ENCODE measurements at regions not wholly inside any gene's neighbourhood (a gene's known extent, or its start where the extent isn't known, plus 50 kb on each side); places are given as distances from the start of the nearest gene placed in this dataset.

DNA sequence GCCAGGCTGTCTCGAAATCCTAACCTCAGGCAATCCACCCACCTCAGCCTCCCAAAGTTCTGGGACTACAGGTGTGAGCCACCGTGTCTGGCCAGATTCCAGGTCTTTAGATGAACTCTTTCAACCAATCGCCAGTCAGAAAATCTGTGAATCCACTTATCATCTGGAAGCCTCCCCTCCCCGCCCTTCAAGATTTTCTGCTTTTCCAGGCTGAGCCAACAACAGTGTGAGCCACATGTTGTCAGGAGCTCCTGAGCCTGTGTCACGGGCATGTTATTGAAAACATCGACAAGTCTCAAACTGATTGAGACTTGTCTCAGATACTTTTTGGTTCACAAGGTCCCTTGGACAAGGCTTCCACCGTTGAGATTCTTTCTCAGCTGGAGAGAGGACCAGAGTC, 52.0 kb upstream of the TRPM1 start:
- TF ChIP-seq CTCF (IDR thresholded peaks at IDR 0.05), result no peak
- TF ChIP-seq RAD21 (conservative IDR thresholded peaks at IDR 0.05 in 1 of 2, IDR thresholded peaks at IDR 0.05 in 1 of 2), result no peak
- TF ChIP-seq CBX8 (IDR thresholded peaks at IDR 0.05), result no peak
- TF ChIP-seq CEBPB (IDR thresholded peaks at IDR 0.05), result no peak
- no peak for TF ChIP-seq POLR2AphosphoS2 (conservative IDR thresholded peaks at IDR 0.05; ENCODE audit: low read length)
- TF ChIP-seq JUNB (IDR thresholded peaks at IDR 0.05), result no peak
- no peak for TF ChIP-seq ZFP36 (IDR thresholded peaks at IDR 0.05; ENCODE audit: borderline replicate concordance, partially characterized antibody)
- no peak for TF ChIP-seq SREBF2 (IDR thresholded peaks at IDR 0.05)
- TF ChIP-seq POLR2A (IDR thresholded peaks at IDR 0.05; ENCODE audit: low read length), result no peak
- TF ChIP-seq MAFK (IDR thresholded peaks at IDR 0.05; ENCODE audit: partially characterized antibody), result no peak

Measured in A549 (cell line).